Skin of body (tissue), 1 donor: ENCODE measurements at regions not wholly inside any gene's neighbourhood (a gene's known extent, or its start where the extent isn't known, plus 50 kb on each side); places are given as distances from the start of the nearest gene placed in this dataset.

ENCODE experiments used
- DNase-seq: peaks from one replicate; lab custom pipeline; 2025; lab: John Stamatoyannopoulos, UW

GRCh38 chrX:8319359-8319758, 145.3 kb upstream of the VCX3B start:
- no peak for DNase-seq

GRCh38 chrX:8323356-8323755, 141.3 kb upstream of the VCX3B start:
- DNase-seq, result no peak

GRCh38 chrX:8341814-8342590, 122.6 kb upstream of the VCX3B start:
- DNase-seq, result no peak

- no peak for DNase-seq
Measured at GRCh38 chrX:8345473-8345872, 119.2 kb upstream of the VCX3B start.

GRCh38 chrX:8346060-8346459, 118.6 kb upstream of the VCX3B start:
- no peak for DNase-seq

- no peak for DNase-seq
Measured at GRCh38 chrX:8346892-8347291, 117.7 kb upstream of the VCX3B start.

- no peak for DNase-seq
Measured at GRCh38 chrX:8349816-8350544, 114.7 kb upstream of the VCX3B start.

GRCh38 chrX:8358302-8358701, 106.3 kb upstream of the VCX3B start:
- no peak for DNase-seq

GRCh38 chrX:8364369-8365141, 100.1 kb upstream of the VCX3B start:
- no peak for DNase-seq

- no peak for DNase-seq
Measured at GRCh38 chrX:8366481-8366880, 98.1 kb upstream of the VCX3B start.

GRCh38 chrX:8374041-8374825, 90.4 kb upstream of the VCX3B start:
- no peak for DNase-seq

GRCh38 chrX:8377041-8377440, 87.6 kb upstream of the VCX3B start:
- peak; percentile 6 for DNase-seq

- DNase-seq, result peak; percentile 43
Measured at GRCh38 chrX:8390771-8391170, 73.9 kb upstream of the VCX3B start.

- DNase-seq, result no peak
Measured at GRCh38 chrX:8403988-8404387, 60.6 kb upstream of the VCX3B start.

GRCh38 chrX:8404471-8404870, 60.2 kb upstream of the VCX3B start:
- DNase-seq, result no peak

GRCh38 chrX:8404926-8405325, 59.7 kb upstream of the VCX3B start:
- DNase-seq, result no peak

GRCh38 chrX:8405631-8406030, 59.0 kb upstream of the VCX3B start:
- DNase-seq, result no peak

- DNase-seq, result no peak
Measured at GRCh38 chrX:8413279-8413678, 51.4 kb upstream of the VCX3B start.
